H1 (cell line): ENCODE measurements at regions not wholly inside any gene's neighbourhood (a gene's known extent, or its start where the extent isn't known, plus 50 kb on each side); places are given as distances from the start of the nearest gene placed in this dataset.

Experiments
- EGR1 ChIP-seq: IDR thresholded peaks from 2 replicates; pipeline ENCODE4 v1.6.1; 2011; ENCODE audit warnings: low read depth, low read length, borderline replicate concordance
- POLR2A ChIP-seq, 2 experiments: IDR thresholded peaks; 1 replicate in 1 of 2; 2 replicates in 1 of 2; pipeline ENCODE4 v1.6.1; 2011; ENCODE audit warnings: low read depth in 2 of 2, low read length in 2 of 2, mild to moderate bottlenecking in 2 of 2; ENCODE audit errors: control extremely low read depth in 1 of 2

- no peak for TF ChIP-seq EGR1
- no peak for TF ChIP-seq POLR2A (IDR thresholded peaks at IDR 0.05; ENCODE audit: control extremely low read depth in 1 of 2, low read depth in 2 of 2, low read length in 2 of 2)
These were observed 172.7 kb upstream of the NR5A2 start (continued) for GRCh38 chr1:199854686-199855321.
